SK-N-SH (cell line): ENCODE measurements at regions not wholly inside any gene's neighbourhood (a gene's known extent, or its start where the extent isn't known, plus 50 kb on each side); places are given as distances from the start of the nearest gene placed in this dataset.

ENCODE experiments used
- CTCF ChIA-PET: fragments of 300-600, 350-600 bp; formaldehyde crosslinking; extraction: SDS; loops from one replicate; lab custom pipeline; 2021; lab: Yijun Ruan, JAX
- POLR2A ChIA-PET: fragments of 350-600 bp; sonication (Branson Sonifier 250); formaldehyde crosslinking; extraction: SDS; loops from one replicate; lab custom pipeline; 2020; ENCODE audit warnings: antibody characterized with exemption, inconsistent platforms; lab: Yijun Ruan, JAX
- DNase-seq: peaks from one replicate; pipeline ENCODE4 v3.0.0; 2012
- H2AFZ ChIP-seq: fragments of 200-600 bp; sonication (generic); 2 replicates; pipeline ENCODE4 v1.8.1; 2016; ENCODE audit warnings: antibody characterized with exemption, mild to moderate bottlenecking, low read depth
- H3F3A ChIP-seq: fragments of 200-600 bp; sonication (generic); replicated peaks from 2 replicates; pipeline ENCODE3; 2016; ENCODE audit warnings: antibody characterized with exemption, mild to moderate bottlenecking; ENCODE audit not compliant: insufficient read depth
- H3K27ac ChIP-seq, 2 experiments: fragments of 200-500 bp in 1 of 2; fragments of 200-600 bp in 1 of 2; sonication (Bioruptor generic) in 1 of 2; sonication (generic), shearing (Covaris generic) in 1 of 2; 2 replicates each; pipeline versions ENCODE4 v1.5.1 to v1.6.1; 2014 to 2016; ENCODE audit warnings: low read depth in 2 of 2, inconsistent platforms in 1 of 2, low read length in 1 of 2, mild to moderate bottlenecking in 1 of 2, mixed read lengths in 1 of 2
- H3K27me3 ChIP-seq: fragments of 200-600 bp; sonication (generic), shearing (Covaris generic); 2 replicates; pipeline ENCODE4 v1.6.1; 2016; ENCODE audit warnings: mixed run types; ENCODE audit not compliant: insufficient read depth
- H3K36me3 ChIP-seq, 2 experiments: fragments of 200-500 bp in 1 of 2; fragments of 200-600 bp in 1 of 2; sonication (Bioruptor generic) in 1 of 2; sonication (generic) in 1 of 2; replicated peaks in 1 of 2; 2 replicates each; pipeline versions ENCODE3 to v1.5.1; 2014 to 2016; ENCODE audit warnings: low read length in 1 of 2, mild to moderate bottlenecking in 1 of 2; ENCODE audit not compliant: insufficient read depth in 2 of 2, control insufficient read depth in 1 of 2
- H3K4me1 ChIP-seq, 2 experiments: fragments of 200-500 bp in 1 of 2; fragments of 200-600 bp in 1 of 2; sonication (Bioruptor generic) in 1 of 2; sonication (generic), shearing (Covaris generic) in 1 of 2; 2 replicates each; pipeline versions ENCODE4 v1.5.1 to v1.6.1; 2014 to 2016; ENCODE audit warnings: low read depth in 1 of 2, low read length in 1 of 2, mixed run types in 1 of 2; ENCODE audit not compliant: insufficient read depth in 2 of 2, control insufficient read depth in 1 of 2
- H3K4me2 ChIP-seq: fragments of 200-600 bp; sonication (generic), shearing (Covaris generic); 2 replicates; pipeline ENCODE4 v1.6.1; 2017; ENCODE audit warnings: mixed run types
- H3K4me3 ChIP-seq, 2 experiments: fragments of 200-500 bp in 1 of 2; fragments of 200-600 bp in 1 of 2; sonication (Bioruptor generic) in 1 of 2; sonication (generic), shearing (Covaris generic) in 1 of 2; 2 replicates each; pipeline versions ENCODE4 v1.5.1 to v1.8.1; 2014 to 2016; ENCODE audit warnings: low read depth in 2 of 2, inconsistent platforms in 1 of 2, low read length in 1 of 2, mild to moderate bottlenecking in 1 of 2, mixed read lengths in 1 of 2, moderate library complexity in 1 of 2
- H3K79me2 ChIP-seq: fragments of 200-600 bp; sonication (generic); 2 replicates; pipeline ENCODE4 v1.8.1; 2017; ENCODE audit warnings: mild to moderate bottlenecking; ENCODE audit not compliant: insufficient read depth
- H3K9ac ChIP-seq: fragments of 200-600 bp; sonication (generic); 2 replicates; pipeline ENCODE4 v1.6.1; 2017; ENCODE audit warnings: mixed run types
- H3K9me2 ChIP-seq: fragments of 200-600 bp; sonication (generic); 2 replicates; pipeline ENCODE4 v1.6.1; 2017; ENCODE audit warnings: mixed run types
- H3K9me3 ChIP-seq: fragments of 200-600 bp; sonication (generic); 2 replicates; pipeline ENCODE4 v1.6.1; 2017; ENCODE audit warnings: mixed run types, mild to moderate bottlenecking, moderate library complexity
- H4K20me1 ChIP-seq: fragments of 200-600 bp; sonication (generic); 2 replicates; pipeline ENCODE4 v1.6.1; 2017; ENCODE audit warnings: mild to moderate bottlenecking, mixed run types; ENCODE audit not compliant: insufficient read depth
- CHD2 ChIP-seq: fragments of 150-350 bp; IDR thresholded peaks from 2 replicates; pipeline ENCODE4 v1.6.1; 2018; ENCODE audit warnings: low read length; ENCODE audit not compliant: partially characterized antibody
- ELF1 ChIP-seq: IDR thresholded peaks from 2 replicates; pipeline ENCODE4 v1.4.0; 2012
- EP300 ChIP-seq, 2 experiments: IDR thresholded peaks; 2 replicates each; pipeline versions ENCODE4 v1.4.0 to v1.6.1; 2012; ENCODE audit warnings: borderline replicate concordance in 1 of 2, low read depth in 1 of 2, low read length in 1 of 2
- EZH2phosphoT487 ChIP-seq: fragments of 200-600 bp; sonication (generic); IDR thresholded peaks from 2 replicates; pipeline ENCODE4 v1.6.1; 2017; ENCODE audit warnings: low read depth, mixed run types, mild to moderate bottlenecking, antibody characterized with exemption, moderate library complexity, borderline replicate concordance
- FOSL2 ChIP-seq: IDR thresholded peaks from 2 replicates; pipeline ENCODE4 v1.4.0; 2012; ENCODE audit warnings: low read depth, mild to moderate bottlenecking, moderate library complexity, borderline replicate concordance
- FOXM1 ChIP-seq: IDR thresholded peaks from 2 replicates; pipeline ENCODE4 v1.4.0; 2012; ENCODE audit warnings: low read depth, mild to moderate bottlenecking
- MXI1 ChIP-seq: IDR thresholded peaks from 2 replicates; pipeline ENCODE4 v1.6.1; 2012; ENCODE audit warnings: mild to moderate bottlenecking, low read depth, low read length, improper control_type of control experiment
- PBX3 ChIP-seq: IDR thresholded peaks from 2 replicates; pipeline ENCODE4; 2012
- RAD21 ChIP-seq: IDR thresholded peaks from 2 replicates; pipeline ENCODE4 v1.6.1; 2012; ENCODE audit warnings: mild to moderate bottlenecking, low read length
- REST ChIP-seq: IDR thresholded peaks from 2 replicates; pipeline ENCODE4 v1.6.1; 2012; ENCODE audit warnings: mild to moderate bottlenecking, low read depth, low read length, moderate library complexity
- RFX5 ChIP-seq: IDR thresholded peaks from 2 replicates; pipeline ENCODE4 v1.6.1; 2012; ENCODE audit warnings: mild to moderate bottlenecking, improper control_type of control experiment, low read length
- SIN3A ChIP-seq: IDR thresholded peaks from 2 replicates; pipeline ENCODE4 v1.6.1; 2012; ENCODE audit warnings: low read depth, mild to moderate bottlenecking, low read length, moderate library complexity, borderline replicate concordance
- SMC3 ChIP-seq: IDR thresholded peaks from 2 replicates; pipeline ENCODE4 v1.6.1; 2012; ENCODE audit warnings: low read depth, low read length, improper control_type of control experiment
- TAF1 ChIP-seq: IDR thresholded peaks from 2 replicates; pipeline ENCODE4 v1.6.1; 2012; ENCODE audit warnings: low read depth, mild to moderate bottlenecking, low read length, moderate library complexity, borderline replicate concordance
- TCF12 ChIP-seq: IDR thresholded peaks from 2 replicates; pipeline ENCODE4 v1.4.0; 2012
- TEAD4 ChIP-seq: IDR thresholded peaks from 2 replicates; pipeline ENCODE4 v1.4.0; 2012; ENCODE audit warnings: mild to moderate bottlenecking, borderline replicate concordance; ENCODE audit not compliant: insufficient read depth
- USF2 ChIP-seq: fragments of 150-350 bp; IDR thresholded peaks from 2 replicates; pipeline ENCODE4 v1.6.1; 2017; ENCODE audit warnings: antibody characterized with exemption, low read length, low read depth, borderline replicate concordance
- YY1 ChIP-seq: IDR thresholded peaks from 2 replicates; pipeline ENCODE4 v1.4.0; 2012; ENCODE audit warnings: low read depth, mild to moderate bottlenecking
- WGBS: methylation state at CpG from one replicate; pipeline ENCODE4 v1.1.6; 2017; ENCODE audit warnings: low lambda C conversion rate; 5-methylcytosine and 5-hydroxymethylcytosine counted together

- POLR2A ChIA-PET = interaction anchor here (0.7 kb wide), 1 partner anchor 25 kb away, joined by 3 read pairs; no protein-coding TSS in a partner anchor
These were observed 101.0 kb upstream of the IQSEC1 start for GRCh38 chr3:13174011-13174802.

GRCh38 chr3:13173186-13173585 lies 100.0 kb upstream of the IQSEC1 start:
- ChIA-PET CTCF (interaction anchor here (1.9 kb wide), 1 partner anchor 81 kb away, joined by 6 read pairs; no protein-coding TSS in a partner anchor), POLR2A (no interaction called here)
- no peak overlapping the region for H3K27ac ChIP-seq
- no peaks in the 10 kb centered on the region for H4K20me1 ChIP-seq
- H3F3A ChIP-seq = no peaks in the 10 kb centered on the region
- H3K4me3 ChIP-seq = no peak overlapping the region
- no peak overlapping the region for H2AFZ ChIP-seq
- no peaks in the 10 kb centered on the region for H3K9me2 ChIP-seq
- no peaks in the 10 kb centered on the region for H3K9me3 ChIP-seq
- H3K36me3 ChIP-seq = no peaks in the 10 kb centered on the region
- H3K79me2 ChIP-seq = no peaks in the 10 kb centered on the region
- no peaks in the 10 kb centered on the region for H3K4me1 ChIP-seq
- no peak overlapping the region for H3K4me2 ChIP-seq
- H3K27me3 ChIP-seq = no peaks in the 10 kb centered on the region; the same call in 1 of the 2 replicates
- WGBS = 40% methylated on average over 5 of the region's 6 CpGs
- TF ChIP-seq TCF12 (no peak), RAD21 (no peak), CHD2 (no peak), MXI1 (no peak), USF2 (no peak), FOSL2 (no peak), TAF1 (no peak), EP300 (IDR thresholded peaks at IDR 0.05; ENCODE audit: borderline replicate concordance in 1 of 2, low read depth in 1 of 2, low read length in 1 of 2) (no peak), TEAD4 (no peak), YY1 (no peak), SIN3A (no peak), REST (no peak), EZH2phosphoT487 (no peak), PBX3 (no peak), FOXM1 (no peak), SMC3 (no peak), RFX5 (no peak)
- no peak overlapping the region for H3K9ac ChIP-seq
- DNase-seq = no peak

More at GRCh38 chr3:13174011-13174802, 101.0 kb upstream of the IQSEC1 start:
- Histone ChIP-seq H3K36me3 (no peaks in the 10 kb centered on the region), H3K9me2 (no peaks in the 10 kb centered on the region), H3K4me1 (no peaks in the 10 kb centered on the region), H3K4me2 (no peak overlapping the region), H3K9me3 (no peaks in the 10 kb centered on the region), H4K20me1 (no peaks in the 10 kb centered on the region), H3K27ac (no peak overlapping the region), H3F3A (no peaks in the 10 kb centered on the region), H3K27me3 (no peaks in the 10 kb centered on the region; the same call in 1 of the 2 replicates), H3K4me3 (no peak overlapping the region), H3K79me2 (no peaks in the 10 kb centered on the region), H2AFZ (no peak overlapping the region), H3K9ac (no peak overlapping the region)
- WGBS = 55% methylated on average over 6 of the region's 17 CpGs
- no peak for DNase-seq
- TF ChIP-seq ELF1 = no peak
- CTCF ChIA-PET = interaction anchor here (0.9 to 2.6 kb wide), 2 partner anchors 19 to 45 kb away, joined by 3 to 6 read pairs; no protein-coding TSS in a partner anchor
